ENCODE measurements at regions not wholly inside any gene's neighbourhood (a gene's known extent, or its start where the extent isn't known, plus 50 kb on each side); places are given as distances from the start of the nearest gene placed in this dataset.
A peak's percentile ranks its signal among the peaks of the same experiment; 100 is the strongest.

DNA sequence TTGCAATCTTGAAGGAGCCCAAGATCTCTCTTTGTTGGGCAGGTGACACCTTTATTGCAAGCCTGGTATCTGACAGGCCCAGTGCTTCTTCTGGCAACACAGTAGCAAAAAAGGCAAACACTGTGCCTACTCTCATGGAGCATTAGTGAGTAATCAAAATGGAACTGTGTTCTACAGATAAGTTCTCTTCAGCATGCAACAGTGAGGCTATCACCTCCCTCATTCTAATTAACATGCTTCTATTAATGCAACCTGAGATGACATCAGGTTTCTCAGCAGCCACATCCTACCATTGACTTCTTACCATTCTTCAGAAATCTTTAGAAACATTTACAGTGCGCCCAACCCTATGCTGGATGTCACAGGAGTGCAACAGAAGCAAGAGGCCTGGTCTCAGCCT is 77.9 kb upstream of the KCNMA1 start:
- no peak for DNase-seq
- H3K9me3 ChIP-seq (replicated peaks in 1 of 2; ENCODE audit: control insufficient read depth in 1 of 2, insufficient read depth in 1 of 2, low read length in 2 of 2) = no peaks in the 10 kb centered on the region
- Mint-ChIP-seq H3K27ac (peak overlapping the region in 1 of 7 donors; percentile 50), H3K4me3 (no peak overlapping the region), H3K27me3 (ENCODE audit: low read depth in 3 of 3) (peaks cover 19 to 41% (median 19%) of the 10 kb centered on the region in 3 donors), H3K4me1 (peaks cover 8% of the 10 kb centered on the region), H3K9me3 (peaks cover 0 to 3% (median 0%) of the 10 kb centered on the region in 7 donors), H3K36me3 (peaks cover 0 to 3% of the 10 kb centered on the region in 2 donors)
- no peak overlapping the region for H3K27ac ChIP-seq (ENCODE audit: low read depth in 1 of 2, low read length in 2 of 2)
- intact Hi-C loops (cut with micrococcal nuclease) = no loop called here
- H3K4me2 ChIP-seq (replicated peaks; ENCODE audit: extremely low read depth, low read length, poor library complexity, severe bottlenecking) = no peak overlapping the region
- H3K9ac ChIP-seq (ENCODE audit: insufficient read depth, low read length, poor library complexity, severe bottlenecking) = no peak overlapping the region
- H3K36me3 ChIP-seq (replicated peaks in 1 of 2; ENCODE audit: control insufficient read depth in 1 of 2, insufficient read depth in 2 of 2, low read length in 2 of 2) = no peaks in the 10 kb centered on the region
- 89% methylated on average over 1 of the region's 1 CpG for WGBS (ENCODE audit: insufficient coverage)
- TF ChIP-seq, protein P1, sequence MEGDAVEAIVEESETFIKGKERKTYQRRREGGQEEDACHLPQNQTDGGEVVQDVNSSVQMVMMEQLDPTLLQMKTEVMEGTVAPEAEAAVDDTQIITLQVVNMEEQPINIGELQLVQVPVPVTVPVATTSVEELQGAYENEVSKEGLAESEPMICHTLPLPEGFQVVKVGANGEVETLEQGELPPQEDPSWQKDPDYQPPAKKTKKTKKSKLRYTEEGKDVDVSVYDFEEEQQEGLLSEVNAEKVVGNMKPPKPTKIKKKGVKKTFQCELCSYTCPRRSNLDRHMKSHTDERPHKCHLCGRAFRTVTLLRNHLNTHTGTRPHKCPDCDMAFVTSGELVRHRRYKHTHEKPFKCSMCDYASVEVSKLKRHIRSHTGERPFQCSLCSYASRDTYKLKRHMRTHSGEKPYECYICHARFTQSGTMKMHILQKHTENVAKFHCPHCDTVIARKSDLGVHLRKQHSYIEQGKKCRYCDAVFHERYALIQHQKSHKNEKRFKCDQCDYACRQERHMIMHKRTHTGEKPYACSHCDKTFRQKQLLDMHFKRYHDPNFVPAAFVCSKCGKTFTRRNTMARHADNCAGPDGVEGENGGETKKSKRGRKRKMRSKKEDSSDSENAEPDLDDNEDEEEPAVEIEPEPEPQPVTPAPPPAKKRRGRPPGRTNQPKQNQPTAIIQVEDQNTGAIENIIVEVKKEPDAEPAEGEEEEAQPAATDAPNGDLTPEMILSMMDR (IDR thresholded peaks at IDR 0.05) = no peak
- H3K79me2 ChIP-seq (ENCODE audit: insufficient read depth, low read length) = no peaks in the 10 kb centered on the region
- H3K4me1 ChIP-seq (ENCODE audit: control insufficient read depth in 1 of 2, insufficient read depth in 2 of 2, low read length in 2 of 2) = peaks cover 8 to 9% of the 10 kb centered on the region in 2 donors
- H4K20me1 ChIP-seq (ENCODE audit: insufficient read depth, low read length) = no peaks in the 10 kb centered on the region
- H2AFZ ChIP-seq (ENCODE audit: insufficient read depth, low read depth, low read length, poor library complexity, severe bottlenecking) = no peak overlapping the region
- peaks cover 2 to 35% of the 10 kb centered on the region in 2 donors for H3K27me3 ChIP-seq (ENCODE audit: control insufficient read depth in 2 of 2, insufficient read depth in 2 of 2, low read length in 2 of 2)
- no peak overlapping the region for H3K4me3 ChIP-seq (replicated peaks in 1 of 3; ENCODE audit: low read depth in 2 of 3, low read length in 3 of 3)

DNA sequence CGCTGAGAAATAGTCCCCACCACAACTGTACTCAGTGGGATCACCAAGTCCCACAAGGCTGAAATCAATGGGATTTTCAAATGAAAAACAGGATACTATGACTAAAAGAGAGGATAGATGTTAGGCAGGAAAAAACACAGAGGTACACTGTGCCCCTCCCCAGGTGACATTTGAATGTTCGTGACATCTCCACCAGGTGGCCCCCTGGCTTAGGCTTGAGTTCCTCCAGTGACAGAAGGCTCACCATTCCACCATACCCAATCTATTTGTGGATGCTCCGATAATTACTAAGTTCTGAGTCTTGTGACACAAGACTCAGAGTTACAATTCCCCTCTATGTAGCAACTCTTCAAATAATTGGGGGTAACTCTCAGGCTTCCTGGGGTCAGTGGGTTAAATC is 77.5 kb upstream of the KCNMA1 start:
- Histone ChIP-seq H2AFZ (ENCODE audit: insufficient read depth, low read depth, low read length, poor library complexity, severe bottlenecking) (no peak overlapping the region), H3K27ac (ENCODE audit: low read depth in 1 of 2, low read length in 2 of 2) (no peak overlapping the region), H3K79me2 (ENCODE audit: insufficient read depth, low read length) (no peaks in the 10 kb centered on the region), H3K36me3 (replicated peaks in 1 of 2; ENCODE audit: control insufficient read depth in 1 of 2, insufficient read depth in 2 of 2, low read length in 2 of 2) (no peaks in the 10 kb centered on the region), H3K9ac (ENCODE audit: insufficient read depth, low read length, poor library complexity, severe bottlenecking) (no peak overlapping the region), H3K4me2 (replicated peaks; ENCODE audit: extremely low read depth, low read length, poor library complexity, severe bottlenecking) (no peak overlapping the region), H4K20me1 (ENCODE audit: insufficient read depth, low read length) (no peaks in the 10 kb centered on the region), H3K4me1 (ENCODE audit: control insufficient read depth in 1 of 2, insufficient read depth in 2 of 2, low read length in 2 of 2) (peaks cover 8 to 9% of the 10 kb centered on the region in 2 donors), H3K9me3 (replicated peaks in 1 of 2; ENCODE audit: control insufficient read depth in 1 of 2, insufficient read depth in 1 of 2, low read length in 2 of 2) (no peaks in the 10 kb centered on the region), H3K4me3 (replicated peaks in 1 of 3; ENCODE audit: low read depth in 2 of 3, low read length in 3 of 3) (no peak overlapping the region), H3K27me3 (ENCODE audit: control insufficient read depth in 2 of 2, insufficient read depth in 2 of 2, low read length in 2 of 2) (peaks cover 2 to 39% of the 10 kb centered on the region in 2 donors)
- intact Hi-C loops (cut with micrococcal nuclease) = no loop called here
- WGBS (ENCODE audit: insufficient coverage) = no CpG with 5 or more reads among the region's 3 CpGs
- Mint-ChIP-seq H3K4me3 (no peak overlapping the region), H3K27me3 (ENCODE audit: low read depth in 3 of 3) (peaks cover 22 to 45% (median 22%) of the 10 kb centered on the region in 3 donors), H3K4me1 (peaks cover 10% of the 10 kb centered on the region), H3K36me3 (peaks cover 0 to 3% of the 10 kb centered on the region in 2 donors), H3K9me3 (peaks cover 0 to 3% (median 0%) of the 10 kb centered on the region in 7 donors), H3K27ac (peak overlapping the region in 2 of 7 donors; percentile 26 to 50)
- TF ChIP-seq, protein P1 (IDR thresholded peaks at IDR 0.05) = no peak
- no peak for DNase-seq
